ENCODE measurements at regions not wholly inside any gene's neighbourhood (a gene's known extent, or its start where the extent isn't known, plus 50 kb on each side); places are given as distances from the start of the nearest gene placed in this dataset.
A peak's percentile ranks its signal among the peaks of the same experiment; 100 is the strongest.

DNA sequence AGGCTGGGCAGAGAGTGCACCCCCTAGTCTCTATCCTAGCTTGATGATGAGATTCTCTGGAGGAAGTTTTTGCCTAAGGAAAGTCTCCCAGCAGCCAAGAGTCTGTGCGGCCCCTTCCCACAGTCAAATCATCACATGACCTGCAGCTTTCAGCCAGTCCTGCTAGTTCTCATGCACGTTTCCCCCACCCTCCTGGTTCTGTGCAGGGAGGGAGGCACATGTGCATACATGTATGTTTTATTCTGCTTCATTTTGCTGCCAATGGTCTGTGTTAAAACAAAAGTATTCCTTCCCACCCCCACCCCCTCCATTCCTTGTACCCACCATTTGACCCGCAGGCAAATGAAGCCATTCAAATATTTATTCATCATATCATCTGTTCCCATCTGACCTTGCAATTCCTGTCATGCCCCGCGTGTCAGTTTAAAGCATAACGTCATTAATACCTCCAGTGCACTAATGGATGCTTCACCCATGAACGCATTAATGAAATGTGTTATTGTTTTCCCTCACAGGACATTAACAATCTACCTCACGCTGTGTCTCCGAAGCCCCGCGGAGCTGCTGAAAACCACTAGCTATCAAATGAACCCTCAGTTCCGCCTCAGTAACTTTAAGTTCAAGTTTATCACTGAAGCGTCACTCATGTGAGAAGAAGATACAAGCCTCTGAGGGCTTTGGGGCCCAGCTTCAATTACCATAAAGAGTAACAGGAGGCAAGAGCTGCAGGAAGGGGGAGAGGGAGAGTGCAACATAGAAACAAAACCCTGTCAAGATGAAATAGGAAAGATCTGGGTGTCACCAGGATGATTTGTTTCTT lies 139.6 kb downstream of the RASEF start:
- Mint-ChIP-seq H3K9me3 (peaks cover 4% of the 10 kb centered on the region), H3K4me3 (no peak overlapping the region), H3K36me3 (ENCODE audit: low read depth) (no peaks in the 10 kb centered on the region), H3K27me3 (ENCODE audit: low read depth) (peaks cover 7% of the 10 kb centered on the region), H3K27ac (peak overlapping the region in 1 of 3 experiments; percentile 5), H3K4me1 (peaks cover 8% of the 10 kb centered on the region)
- TF ChIP-seq, protein P1, sequence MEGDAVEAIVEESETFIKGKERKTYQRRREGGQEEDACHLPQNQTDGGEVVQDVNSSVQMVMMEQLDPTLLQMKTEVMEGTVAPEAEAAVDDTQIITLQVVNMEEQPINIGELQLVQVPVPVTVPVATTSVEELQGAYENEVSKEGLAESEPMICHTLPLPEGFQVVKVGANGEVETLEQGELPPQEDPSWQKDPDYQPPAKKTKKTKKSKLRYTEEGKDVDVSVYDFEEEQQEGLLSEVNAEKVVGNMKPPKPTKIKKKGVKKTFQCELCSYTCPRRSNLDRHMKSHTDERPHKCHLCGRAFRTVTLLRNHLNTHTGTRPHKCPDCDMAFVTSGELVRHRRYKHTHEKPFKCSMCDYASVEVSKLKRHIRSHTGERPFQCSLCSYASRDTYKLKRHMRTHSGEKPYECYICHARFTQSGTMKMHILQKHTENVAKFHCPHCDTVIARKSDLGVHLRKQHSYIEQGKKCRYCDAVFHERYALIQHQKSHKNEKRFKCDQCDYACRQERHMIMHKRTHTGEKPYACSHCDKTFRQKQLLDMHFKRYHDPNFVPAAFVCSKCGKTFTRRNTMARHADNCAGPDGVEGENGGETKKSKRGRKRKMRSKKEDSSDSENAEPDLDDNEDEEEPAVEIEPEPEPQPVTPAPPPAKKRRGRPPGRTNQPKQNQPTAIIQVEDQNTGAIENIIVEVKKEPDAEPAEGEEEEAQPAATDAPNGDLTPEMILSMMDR (IDR thresholded peaks at IDR 0.05; ENCODE audit: unreplicated experiment in 3 of 3) = no peak

DNA sequence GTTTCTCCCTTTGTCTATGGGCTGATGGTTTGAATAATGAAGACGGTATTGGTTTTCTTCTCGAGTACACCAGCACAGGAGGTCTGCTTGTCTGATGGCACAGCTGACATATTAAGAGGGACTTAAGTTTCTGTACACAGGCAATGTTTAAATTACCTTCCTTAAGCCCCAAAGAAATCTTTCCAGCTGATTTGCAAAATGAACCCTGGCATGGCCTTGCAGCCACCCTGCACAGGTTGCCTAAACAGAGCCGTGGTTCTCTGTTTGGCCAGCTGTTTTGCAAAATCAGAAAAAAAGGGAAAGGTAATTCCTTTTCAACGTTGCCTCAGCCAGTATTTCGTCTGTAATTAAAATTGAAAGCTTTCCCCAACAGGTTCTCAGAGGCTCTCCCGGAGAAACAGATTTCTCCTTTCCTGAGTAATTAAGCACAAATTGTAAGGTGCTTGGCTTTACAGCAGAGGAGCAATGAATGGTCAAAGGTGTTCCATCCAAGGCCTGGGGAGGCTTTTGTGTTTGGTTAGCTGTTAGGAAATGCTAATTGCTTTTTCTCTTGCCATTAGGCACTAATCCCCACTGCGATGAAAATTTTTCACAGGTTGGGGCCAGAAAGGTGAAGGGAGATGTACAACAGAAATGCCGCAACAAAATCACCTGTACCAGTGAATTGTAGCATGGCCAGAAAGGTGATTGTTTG lies 138.9 kb downstream of the RASEF start:
- Mint-ChIP-seq H3K4me1 (peaks cover 8% of the 10 kb centered on the region), H3K36me3 (ENCODE audit: low read depth) (no peaks in the 10 kb centered on the region), H3K4me3 (no peak overlapping the region), H3K9me3 (peaks cover 4% of the 10 kb centered on the region), H3K27ac (peak overlapping the region in 1 of 3 experiments; percentile 5), H3K27me3 (ENCODE audit: low read depth) (peaks cover 7% of the 10 kb centered on the region)
- TF ChIP-seq, protein P1 (IDR thresholded peaks at IDR 0.05; ENCODE audit: unreplicated experiment in 3 of 3) = no peak

All from nephron (organoid).